NT2/D1 (cell line): ENCODE measurements at regions not wholly inside any gene's neighbourhood (a gene's known extent, or its start where the extent isn't known, plus 50 kb on each side); places are given as distances from the start of the nearest gene placed in this dataset.
"Not testable (repeated sequence)": the region's sequence is repeated elsewhere in the genome, so short reads cannot be mapped to it uniquely, and the experiment has no call there.

Experiments
- DNase-seq: peaks from one replicate; pipeline ENCODE4 v3.0.0-alpha.2; 2011; ENCODE audit warnings: low read depth, low spot score
- H3K27me3 ChIP-seq: 2 replicates; pipeline ENCODE4 v1.6.0; 2011; ENCODE audit warnings: mild to moderate bottlenecking; ENCODE audit not compliant: insufficient read length, insufficient read depth
- H3K36me3 ChIP-seq: 2 replicates; pipeline ENCODE4 v1.6.1; 2011; ENCODE audit warnings: mild to moderate bottlenecking, low read length, mixed read lengths; ENCODE audit not compliant: insufficient read depth, insufficient read length
- H3K4me1 ChIP-seq: 2 replicates; pipeline ENCODE4 v1.5.1; 2011; ENCODE audit not compliant: insufficient read depth, insufficient read length
- H3K4me3 ChIP-seq: 2 replicates; pipeline ENCODE4 v1.5.1; 2011; ENCODE audit warnings: low read depth; ENCODE audit not compliant: insufficient read length
- H3K9ac ChIP-seq: 2 replicates; pipeline ENCODE4 v1.6.0; 2011; ENCODE audit warnings: low read depth; ENCODE audit not compliant: insufficient read length
- H3K9me3 ChIP-seq: 2 replicates; pipeline ENCODE4 v1.5.1; 2011; ENCODE audit warnings: mild to moderate bottlenecking, low read length; ENCODE audit not compliant: insufficient read depth
- SUZ12 ChIP-seq: IDR thresholded peaks from 2 replicates; pipeline ENCODE4 v1.6.1; 2011; ENCODE audit not compliant: insufficient read length, insufficient read depth; ENCODE audit errors: extremely low read depth
- YY1 ChIP-seq: IDR thresholded peaks from 2 replicates; pipeline ENCODE4 v1.6.1; 2011; ENCODE audit not compliant: insufficient read length, insufficient read depth
- ZNF274 ChIP-seq: IDR thresholded peaks from 2 replicates; pipeline ENCODE4 v1.6.1; 2011; ENCODE audit warnings: mild to moderate bottlenecking, low read depth, low read length

DNA sequence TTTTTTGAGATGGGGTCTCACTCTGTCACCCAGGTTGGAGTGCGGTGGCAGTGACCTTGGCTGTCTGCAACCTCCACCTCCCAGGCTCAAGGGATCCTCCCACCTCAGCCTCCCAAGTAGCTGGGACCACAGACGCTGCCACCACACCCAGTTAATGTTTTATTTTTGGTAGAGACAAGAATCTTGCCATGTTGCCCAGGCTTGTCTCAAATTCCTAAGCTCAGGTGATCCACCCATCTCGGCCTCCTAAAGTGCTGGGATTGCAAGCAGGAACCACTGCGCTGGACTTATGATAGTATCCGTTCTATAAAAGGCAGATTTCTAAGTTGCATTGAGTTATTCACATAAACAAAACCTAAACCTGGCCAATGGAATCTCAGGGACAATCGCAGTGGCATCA, 321.1 kb upstream of the PRICKLE1 start:
- no peak for DNase-seq
- no peak overlapping the region for H3K4me3 ChIP-seq
- no peak overlapping the region for H3K9ac ChIP-seq
- no peaks in the 10 kb centered on the region for H3K27me3 ChIP-seq
- H3K4me1 ChIP-seq = no peaks in the 10 kb centered on the region
- no peaks in the 10 kb centered on the region for H3K36me3 ChIP-seq
- H3K9me3 ChIP-seq = peaks cover 3% of the 10 kb centered on the region; the same call in 1 of the 2 replicates
- TF ChIP-seq ZNF274 (no peak), YY1 (no peak), SUZ12 (no peak)

DNA sequence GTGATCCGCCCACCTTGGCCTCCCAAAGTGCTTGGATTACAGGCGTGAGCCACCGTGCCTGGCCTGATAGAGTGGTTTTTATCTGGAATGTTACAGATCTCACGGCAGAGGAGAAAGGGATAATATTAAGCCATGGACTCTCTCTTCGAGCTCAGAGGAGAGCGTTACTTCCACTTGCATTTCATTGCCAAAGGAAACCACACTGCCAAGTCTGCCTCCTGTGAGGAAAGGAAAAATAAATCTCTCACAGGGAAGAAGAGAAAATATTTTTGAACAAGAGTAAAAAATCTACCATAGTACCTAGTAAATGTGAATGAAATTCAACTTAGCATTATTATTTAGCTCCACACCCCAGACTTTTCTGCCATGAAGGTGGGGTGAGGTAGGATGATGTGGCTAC, 319.2 kb upstream of the PRICKLE1 start:
- no peaks in the 10 kb centered on the region for H3K4me1 ChIP-seq
- H3K4me3 ChIP-seq = no peak overlapping the region
- DNase-seq = no peak
- H3K36me3 ChIP-seq = no peaks in the 10 kb centered on the region
- H3K9ac ChIP-seq = no peak overlapping the region
- TF ChIP-seq YY1 (no peak), ZNF274 (no peak), SUZ12 (no peak)
- peaks cover 3% of the 10 kb centered on the region; the same call in 1 of the 2 replicates for H3K9me3 ChIP-seq
- no peaks in the 10 kb centered on the region for H3K27me3 ChIP-seq

- not testable (repeated sequence) for H3K4me3 ChIP-seq
Measured at GRCh38 chr12:42906801-42907200, 317.3 kb upstream of the PRICKLE1 start.

GRCh38 chr12:42905419-42905705, 315.8 kb upstream of the PRICKLE1 start:
- H3K27me3 ChIP-seq = no peaks in the 10 kb centered on the region
- no peak overlapping the region for H3K9ac ChIP-seq
- H3K4me1 ChIP-seq = no peaks in the 10 kb centered on the region
- no peak for TF ChIP-seq SUZ12
- no peak for TF ChIP-seq YY1
- no peak for TF ChIP-seq ZNF274
- no peak overlapping the region for H3K4me3 ChIP-seq
- no peaks in the 10 kb centered on the region for H3K9me3 ChIP-seq
- H3K36me3 ChIP-seq = no peaks in the 10 kb centered on the region
- no peak for DNase-seq

More at GRCh38 chr12:42906801-42907200, 317.3 kb upstream of the PRICKLE1 start:
- not testable (repeated sequence) for H3K36me3 ChIP-seq, DNase-seq, H3K9me3 ChIP-seq, H3K27me3 ChIP-seq, H3K4me1 ChIP-seq, H3K9ac ChIP-seq

DNA sequence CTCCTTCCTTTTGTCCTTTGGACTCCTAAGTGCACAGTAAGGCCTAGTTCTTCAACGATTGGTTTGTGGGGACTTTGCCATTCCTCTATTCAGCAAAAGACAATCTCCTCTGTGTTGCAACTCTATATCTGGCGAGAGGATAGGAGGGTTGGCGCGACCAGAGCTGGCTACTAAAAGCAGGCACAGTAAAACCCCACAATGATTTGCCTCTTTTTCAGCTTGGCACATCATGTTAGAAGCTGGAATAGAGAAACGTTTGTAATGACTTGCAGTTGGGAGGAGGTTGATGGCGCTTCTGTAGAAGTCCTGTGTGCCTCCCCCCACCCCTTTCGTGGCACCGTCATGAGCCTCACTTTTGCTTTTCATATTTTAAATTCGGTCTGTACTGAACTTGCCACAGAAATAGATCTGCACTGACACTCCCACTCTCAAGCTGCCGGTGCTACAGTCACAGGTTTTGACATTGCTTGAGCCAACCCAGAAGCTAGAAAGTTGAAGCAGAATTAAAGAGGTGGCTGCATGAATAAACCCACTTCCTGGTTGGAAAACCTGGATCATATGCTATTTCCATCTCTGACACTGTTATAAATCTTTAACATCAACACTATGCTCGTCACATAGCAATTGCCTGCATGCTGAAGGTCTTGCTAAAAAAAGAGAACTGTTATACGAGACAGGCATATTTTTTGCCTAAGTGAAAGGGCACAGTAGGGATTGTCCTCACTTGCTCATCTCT, 315.3 kb upstream of the PRICKLE1 start:
- Histone ChIP-seq H3K4me3 (no peak overlapping the region), H3K9ac (no peak overlapping the region), H3K36me3 (no peaks in the 10 kb centered on the region), H3K4me1 (no peaks in the 10 kb centered on the region), H3K9me3 (no peaks in the 10 kb centered on the region), H3K27me3 (no peaks in the 10 kb centered on the region)
- no peak for TF ChIP-seq YY1
- no peak for TF ChIP-seq SUZ12
- no peak for TF ChIP-seq ZNF274
- no peak for DNase-seq

- Histone ChIP-seq H3K27me3 (no peaks in the 10 kb centered on the region), H3K9ac (no peak overlapping the region), H3K9me3 (no peaks in the 10 kb centered on the region), H3K4me3 (no peak overlapping the region), H3K4me1 (no peaks in the 10 kb centered on the region), H3K36me3 (no peaks in the 10 kb centered on the region)
- TF ChIP-seq ZNF274 = no peak
- TF ChIP-seq SUZ12 = no peak
- TF ChIP-seq YY1 = no peak
- no peak for DNase-seq
Measured at GRCh38 chr12:42903736-42904135, 314.2 kb upstream of the PRICKLE1 start.

DNA sequence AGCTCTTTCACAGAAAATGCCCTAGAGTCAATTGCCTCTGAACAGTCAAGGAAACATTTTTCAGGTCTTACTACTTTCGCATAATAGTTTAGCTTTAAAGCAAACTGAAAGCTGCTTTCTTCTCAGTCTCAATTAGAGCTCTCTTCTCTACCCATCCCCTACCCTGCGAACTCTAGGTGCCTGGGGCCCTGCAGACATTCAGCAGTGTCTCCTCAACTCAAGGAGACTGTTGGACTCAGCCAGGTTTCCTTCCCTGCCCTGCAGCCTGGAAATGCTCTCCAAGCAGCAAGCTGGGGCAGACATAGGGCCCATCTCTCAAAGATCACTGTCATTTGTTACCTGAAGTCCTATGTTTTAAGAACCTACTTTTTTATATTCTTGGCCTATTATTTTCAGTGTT, 312.5 kb upstream of the PRICKLE1 start:
- H3K27me3 ChIP-seq = no peaks in the 10 kb centered on the region
- H3K36me3 ChIP-seq = no peaks in the 10 kb centered on the region
- H3K9me3 ChIP-seq = no peaks in the 10 kb centered on the region
- no peaks in the 10 kb centered on the region for H3K4me1 ChIP-seq
- TF ChIP-seq YY1 (no peak), SUZ12 (no peak), ZNF274 (no peak)
- no peak for DNase-seq
- no peak overlapping the region for H3K4me3 ChIP-seq
- H3K9ac ChIP-seq = no peak overlapping the region
